HCT116 (cell line): ENCODE measurements at regions not wholly inside any gene's neighbourhood (a gene's known extent, or its start where the extent isn't known, plus 50 kb on each side); places are given as distances from the start of the nearest gene placed in this dataset.

ENCODE experiments used
- ELF1 ChIP-seq: IDR thresholded peaks from 2 replicates; pipeline ENCODE4 v1.6.1; 2012; ENCODE audit warnings: low read depth, borderline replicate concordance
- EZH2 ChIP-seq: fragments of 200-600 bp; sonication (generic); IDR thresholded peaks from 2 replicates; pipeline ENCODE4 v1.6.1; 2017; ENCODE audit warnings: antibody characterized with exemption, mixed run types
- JUND ChIP-seq: IDR thresholded peaks from 2 replicates; pipeline ENCODE4 v1.6.1; 2012
- POLR2AphosphoS5 ChIP-seq: IDR thresholded peaks from 2 replicates; pipeline ENCODE4 v1.6.1; 2011; ENCODE audit warnings: mild to moderate bottlenecking, low read depth, low read length, moderate library complexity
- REST ChIP-seq: IDR thresholded peaks from 2 replicates; pipeline ENCODE4 v1.6.1; 2012; ENCODE audit warnings: low read depth
- YY1 ChIP-seq: IDR thresholded peaks from 2 replicates; pipeline ENCODE4 v1.6.1; 2011; ENCODE audit warnings: low read length, low read depth, moderate library complexity, mild to moderate bottlenecking; ENCODE audit not compliant: insufficient replicate concordance; ENCODE audit errors: extremely low read depth
- ZNF274 ChIP-seq: fragments of 200-500 bp; sonication (Bioruptor generic); IDR thresholded peaks from 2 replicates; pipeline ENCODE4 v1.6.1; 2014; ENCODE audit warnings: mild to moderate bottlenecking, low read depth, low read length, inconsistent platforms
- TF ChIP-seq, protein P1 (sequence below), 3 experiments: fragments of 200-600 bp in 1 of 3; sonication (generic) in 1 of 3; IDR thresholded peaks in 2 of 3; conservative IDR thresholded peaks in 1 of 3; 2 replicates each; pipeline ENCODE4 v1.5.1; 2012 to 2017; ENCODE audit warnings: low read depth in 2 of 3, low read length in 2 of 3, antibody characterized with exemption in 1 of 3, borderline replicate concordance in 1 of 3, control low read depth in 1 of 3, mild to moderate bottlenecking in 1 of 3, mixed read lengths in 1 of 3, mixed run types in 1 of 3, moderate library complexity in 1 of 3; ENCODE audit not compliant: insufficient read depth in 1 of 3
- TF ChIP-seq, protein P2 (sequence below): IDR thresholded peaks from 2 replicates; pipeline ENCODE4 v1.6.1; 2011; ENCODE audit warnings: mild to moderate bottlenecking, low read length, moderate library complexity; ENCODE audit not compliant: insufficient replicate concordance; ENCODE audit errors: extremely low read depth
- TF ChIP-seq, protein P3 (sequence below): IDR thresholded peaks from 2 replicates; pipeline ENCODE4 v1.6.1; 2012

DNA sequence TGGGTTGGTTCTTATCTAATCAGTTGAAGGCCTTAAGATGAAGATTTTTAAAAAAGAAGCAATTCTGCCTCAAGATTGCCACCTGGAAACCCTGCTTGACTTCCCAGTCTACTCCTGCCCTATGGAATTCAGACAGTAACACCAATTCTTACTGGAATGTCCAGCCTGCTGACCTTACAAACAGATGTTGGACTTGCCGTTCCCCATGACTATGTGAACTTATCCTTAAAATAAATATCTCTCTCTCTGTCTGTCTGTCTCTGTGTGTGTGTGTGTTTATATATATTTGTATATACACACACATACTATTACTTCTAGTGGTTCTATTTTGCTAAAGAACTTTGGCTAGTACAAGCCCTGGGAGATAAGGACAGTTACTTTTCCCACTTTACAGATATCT is 675.3 kb downstream of the SLC4A3 start:
- TF ChIP-seq JUND: no peak
- TF ChIP-seq POLR2AphosphoS5: no peak
- TF ChIP-seq, protein P1, sequence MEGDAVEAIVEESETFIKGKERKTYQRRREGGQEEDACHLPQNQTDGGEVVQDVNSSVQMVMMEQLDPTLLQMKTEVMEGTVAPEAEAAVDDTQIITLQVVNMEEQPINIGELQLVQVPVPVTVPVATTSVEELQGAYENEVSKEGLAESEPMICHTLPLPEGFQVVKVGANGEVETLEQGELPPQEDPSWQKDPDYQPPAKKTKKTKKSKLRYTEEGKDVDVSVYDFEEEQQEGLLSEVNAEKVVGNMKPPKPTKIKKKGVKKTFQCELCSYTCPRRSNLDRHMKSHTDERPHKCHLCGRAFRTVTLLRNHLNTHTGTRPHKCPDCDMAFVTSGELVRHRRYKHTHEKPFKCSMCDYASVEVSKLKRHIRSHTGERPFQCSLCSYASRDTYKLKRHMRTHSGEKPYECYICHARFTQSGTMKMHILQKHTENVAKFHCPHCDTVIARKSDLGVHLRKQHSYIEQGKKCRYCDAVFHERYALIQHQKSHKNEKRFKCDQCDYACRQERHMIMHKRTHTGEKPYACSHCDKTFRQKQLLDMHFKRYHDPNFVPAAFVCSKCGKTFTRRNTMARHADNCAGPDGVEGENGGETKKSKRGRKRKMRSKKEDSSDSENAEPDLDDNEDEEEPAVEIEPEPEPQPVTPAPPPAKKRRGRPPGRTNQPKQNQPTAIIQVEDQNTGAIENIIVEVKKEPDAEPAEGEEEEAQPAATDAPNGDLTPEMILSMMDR (IDR thresholded peaks at IDR 0.05 in 2 of 3, conservative IDR thresholded peaks at IDR 0.05 in 1 of 3; ENCODE audit: borderline replicate concordance in 1 of 3, insufficient read depth in 1 of 3, low read depth in 2 of 3, low read length in 2 of 3): no peak
- no peak for TF ChIP-seq REST
- TF ChIP-seq EZH2: no peak
- TF ChIP-seq ELF1: no peak
- TF ChIP-seq YY1: no peak
- TF ChIP-seq, protein P2, sequence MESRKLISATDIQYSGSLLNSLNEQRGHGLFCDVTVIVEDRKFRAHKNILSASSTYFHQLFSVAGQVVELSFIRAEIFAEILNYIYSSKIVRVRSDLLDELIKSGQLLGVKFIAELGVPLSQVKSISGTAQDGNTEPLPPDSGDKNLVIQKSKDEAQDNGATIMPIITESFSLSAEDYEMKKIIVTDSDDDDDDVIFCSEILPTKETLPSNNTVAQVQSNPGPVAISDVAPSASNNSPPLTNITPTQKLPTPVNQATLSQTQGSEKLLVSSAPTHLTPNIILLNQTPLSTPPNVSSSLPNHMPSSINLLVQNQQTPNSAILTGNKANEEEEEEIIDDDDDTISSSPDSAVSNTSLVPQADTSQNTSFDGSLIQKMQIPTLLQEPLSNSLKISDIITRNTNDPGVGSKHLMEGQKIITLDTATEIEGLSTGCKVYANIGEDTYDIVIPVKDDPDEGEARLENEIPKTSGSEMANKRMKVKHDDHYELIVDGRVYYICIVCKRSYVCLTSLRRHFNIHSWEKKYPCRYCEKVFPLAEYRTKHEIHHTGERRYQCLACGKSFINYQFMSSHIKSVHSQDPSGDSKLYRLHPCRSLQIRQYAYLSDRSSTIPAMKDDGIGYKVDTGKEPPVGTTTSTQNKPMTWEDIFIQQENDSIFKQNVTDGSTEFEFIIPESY: no peak
- no peak for TF ChIP-seq ZNF274
- TF ChIP-seq, protein P3, sequence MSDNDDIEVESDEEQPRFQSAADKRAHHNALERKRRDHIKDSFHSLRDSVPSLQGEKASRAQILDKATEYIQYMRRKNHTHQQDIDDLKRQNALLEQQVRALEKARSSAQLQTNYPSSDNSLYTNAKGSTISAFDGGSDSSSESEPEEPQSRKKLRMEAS: no peak
